Mesenchymal stem cell (in vitro differentiated cells and primary cell): ENCODE measurements at regions not wholly inside any gene's neighbourhood (a gene's known extent, or its start where the extent isn't known, plus 50 kb on each side); places are given as distances from the start of the nearest gene placed in this dataset.

Source experiments
- DNase-seq: peaks from one replicate; pipeline ENCODE4 v3.0.0-alpha.2; 2013
- H2AFZ ChIP-seq: one replicate; pipeline ENCODE4 v1.6.1; 2013; ENCODE audit warnings: low read depth, mild to moderate bottlenecking, control low read depth, inconsistent platforms, low read length, moderate library complexity
- H2AK5ac ChIP-seq: 2 replicates; pipeline ENCODE4 v1.6.1; 2013; ENCODE audit warnings: low read length, moderate library complexity, mild to moderate bottlenecking, inconsistent platforms; ENCODE audit not compliant: severe bottlenecking
- H2BK120ac ChIP-seq: one replicate; pipeline ENCODE4 v1.6.1; 2013; ENCODE audit warnings: low read depth, mild to moderate bottlenecking, inconsistent platforms, low read length, moderate library complexity
- H2BK12ac ChIP-seq, 2 experiments: one replicate each; pipeline ENCODE4 v1.6.1; 2013; ENCODE audit warnings: inconsistent platforms in 2 of 2, low read length in 2 of 2, mild to moderate bottlenecking in 2 of 2, moderate library complexity in 2 of 2, control low read depth in 1 of 2
- H2BK15ac ChIP-seq: one replicate; pipeline ENCODE4 v1.6.1; 2013; ENCODE audit warnings: mild to moderate bottlenecking, low read depth, inconsistent platforms; ENCODE audit not compliant: poor library complexity, severe bottlenecking
- H2BK5ac ChIP-seq: 2 replicates; pipeline ENCODE4 v1.6.1; 2013; ENCODE audit warnings: low read depth, mild to moderate bottlenecking, low read length, control low read depth, inconsistent platforms; ENCODE audit not compliant: poor library complexity, severe bottlenecking
- H3K14ac ChIP-seq, 2 experiments: one replicate each; pipeline ENCODE4 v1.6.1; 2013; ENCODE audit warnings: inconsistent platforms in 2 of 2, low read length in 2 of 2, control low read depth in 1 of 2, mild to moderate bottlenecking in 1 of 2, moderate library complexity in 1 of 2
- H3K18ac ChIP-seq, 2 experiments: one replicate each; pipeline ENCODE4 v1.6.1; 2013; ENCODE audit warnings: inconsistent platforms in 2 of 2, low read length in 2 of 2, control low read depth in 1 of 2, low read depth in 1 of 2, mild to moderate bottlenecking in 1 of 2
- H3K23ac ChIP-seq, 2 experiments: one replicate each; pipeline ENCODE4 v1.6.1; 2013; ENCODE audit warnings: inconsistent platforms in 2 of 2, low read length in 2 of 2, mild to moderate bottlenecking in 2 of 2, moderate library complexity in 2 of 2, control low read depth in 1 of 2
- H3K27ac ChIP-seq: 2 replicates; pipeline ENCODE4 v1.5.1; 2013; ENCODE audit warnings: mild to moderate bottlenecking, moderate library complexity, low read length, control low read depth, inconsistent platforms; ENCODE audit not compliant: poor library complexity, severe bottlenecking
- H3K27me3 ChIP-seq, 2 experiments: 2 replicates each; pipeline versions ENCODE4 v1.6.1 to v1.7.0; 2013; ENCODE audit warnings: low read length in 2 of 2, mild to moderate bottlenecking in 2 of 2, moderate library complexity in 2 of 2, control low read depth in 1 of 2, inconsistent platforms in 1 of 2; ENCODE audit not compliant: control insufficient read depth in 1 of 2, insufficient read depth in 1 of 2
- H3K36me3 ChIP-seq, 2 experiments: 2 replicates each; pipeline versions ENCODE4 v1.6.1 to v1.7.0; 2013; ENCODE audit warnings: low read length in 2 of 2, control low read depth in 1 of 2, inconsistent platforms in 1 of 2, low read depth in 1 of 2, mild to moderate bottlenecking in 1 of 2; ENCODE audit not compliant: insufficient read depth in 2 of 2, control insufficient read depth in 1 of 2
- H3K4ac ChIP-seq, 2 experiments: one replicate each; pipeline ENCODE4 v1.6.1; 2013; ENCODE audit warnings: inconsistent platforms in 2 of 2, low read length in 2 of 2, mild to moderate bottlenecking in 2 of 2, moderate library complexity in 2 of 2, control low read depth in 1 of 2, low read depth in 1 of 2
- H3K4me1 ChIP-seq: 2 replicates; pipeline ENCODE4 v1.6.1; 2013; ENCODE audit warnings: low read depth, low read length, control low read depth; ENCODE audit not compliant: control insufficient read depth, insufficient read depth
- H3K4me2 ChIP-seq: 2 replicates; pipeline ENCODE4 v1.6.1; 2013; ENCODE audit warnings: low read length, mild to moderate bottlenecking, inconsistent platforms; ENCODE audit not compliant: poor library complexity, severe bottlenecking
- H3K4me3 ChIP-seq, 2 experiments: 2 replicates each; pipeline versions ENCODE4 v1.5.1 to v1.7.0; 2013; ENCODE audit warnings: low read length in 2 of 2, mild to moderate bottlenecking in 2 of 2, control low read depth in 1 of 2, low read depth in 1 of 2; ENCODE audit not compliant: insufficient read depth in 1 of 2
- H3K79me1 ChIP-seq: replicated peaks from 2 replicates; pipeline ENCODE4 v1.6.1; 2013; ENCODE audit warnings: mild to moderate bottlenecking, control low read depth, low read length, inconsistent platforms; ENCODE audit not compliant: poor library complexity, severe bottlenecking
- H3K9ac ChIP-seq: 2 replicates; pipeline ENCODE4 v1.7.0; 2013; ENCODE audit warnings: mild to moderate bottlenecking, low read length, moderate library complexity
- H3K9me3 ChIP-seq: 2 replicates; pipeline ENCODE4 v1.7.0; 2013; ENCODE audit warnings: mild to moderate bottlenecking, low read length; ENCODE audit not compliant: control insufficient read depth
- H4K8ac ChIP-seq: one replicate; pipeline ENCODE4 v1.6.1; 2013; ENCODE audit warnings: inconsistent platforms, mild to moderate bottlenecking, low read length, moderate library complexity
- H4K91ac ChIP-seq: one replicate; pipeline ENCODE4 v1.6.1; 2013; ENCODE audit warnings: mild to moderate bottlenecking, low read length, inconsistent platforms
- WGBS: methylation state at CpG from one replicate; pipeline ENCODE4 v1.1.7; 2013; ENCODE audit warnings: mixed read lengths; 5-methylcytosine and 5-hydroxymethylcytosine counted together

DNA sequence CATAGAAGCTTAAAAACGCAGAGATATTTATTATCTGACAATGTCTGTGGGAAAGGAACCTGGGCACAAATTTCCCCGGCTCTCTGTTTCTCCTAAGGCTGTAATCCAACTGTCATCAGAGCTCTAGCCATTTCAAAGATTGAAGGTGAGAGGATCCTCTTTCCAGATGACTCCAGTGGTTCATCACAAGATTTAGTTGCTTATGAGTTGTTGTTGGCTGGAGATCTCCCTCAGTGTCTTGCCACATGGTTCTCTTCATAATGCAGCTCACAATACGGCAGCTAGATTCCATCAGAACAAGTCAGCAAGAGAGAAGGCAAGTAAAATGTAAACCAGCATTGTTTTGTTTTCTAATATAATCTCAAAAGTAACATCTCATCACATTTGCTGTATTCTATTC is 369.4 kb downstream of the GASK1B start:
- Histone ChIP-seq H3K4ac (no peak overlapping the region), H3K36me3 (no peaks in the 10 kb centered on the region), H3K79me1 (no peaks in the 10 kb centered on the region), H3K18ac (no peak overlapping the region), H3K27ac (no peak overlapping the region), H2AFZ (no peak overlapping the region), H3K9ac (no peak overlapping the region), H4K91ac (no peak overlapping the region), H2BK12ac (no peak overlapping the region), H3K4me2 (no peak overlapping the region), H2BK120ac (no peak overlapping the region), H3K4me1 (no peaks in the 10 kb centered on the region), H3K14ac (no peak overlapping the region), H2AK5ac (no peak overlapping the region), H4K8ac (no peak overlapping the region), H2BK5ac (no peak overlapping the region), H3K4me3 (no peak overlapping the region), H3K23ac (no peak overlapping the region), H2BK15ac (no peak overlapping the region), H3K9me3 (no peaks in the 10 kb centered on the region), H3K27me3 (no peaks in the 10 kb centered on the region)
- no peak for DNase-seq
- WGBS = 60% methylated on average over 2 of the region's 3 CpGs

DNA sequence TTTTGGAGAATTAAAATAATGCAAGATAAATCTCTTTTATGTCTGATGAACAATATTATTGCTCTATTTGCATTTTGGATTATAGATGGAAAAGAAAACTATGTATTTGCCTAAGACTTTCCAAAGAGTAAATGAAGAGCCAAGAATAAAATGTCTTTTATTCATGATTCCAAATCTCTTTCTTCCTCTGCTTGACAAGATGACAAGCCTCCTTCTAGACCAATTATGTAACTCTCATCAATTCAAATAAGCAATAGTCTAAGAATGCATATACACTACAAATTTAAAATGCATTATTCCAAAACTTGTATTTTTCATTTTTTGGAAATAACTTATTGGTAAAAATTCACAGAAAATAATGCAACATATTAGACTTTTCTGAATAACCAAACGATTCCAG is 377.3 kb downstream of the GASK1B start:
- no peak overlapping the region for H3K4me3 ChIP-seq
- H3K36me3 ChIP-seq = no peaks in the 10 kb centered on the region
- no peak overlapping the region for H2BK15ac ChIP-seq
- H3K14ac ChIP-seq = no peak overlapping the region
- no peak overlapping the region for H2BK120ac ChIP-seq
- H3K79me1 ChIP-seq = no peaks in the 10 kb centered on the region
- no peak overlapping the region for H3K18ac ChIP-seq
- H2AK5ac ChIP-seq = no peak overlapping the region
- no peak for DNase-seq
- H4K91ac ChIP-seq = no peak overlapping the region
- no peaks in the 10 kb centered on the region for H3K9me3 ChIP-seq
- WGBS = 60% methylated on average over 1 of the region's 1 CpG
- no peak overlapping the region for H3K23ac ChIP-seq
- H2AFZ ChIP-seq = no peak overlapping the region
- H3K9ac ChIP-seq = no peak overlapping the region
- H3K4ac ChIP-seq = no peak overlapping the region
- no peaks in the 10 kb centered on the region for H3K4me1 ChIP-seq
- no peak overlapping the region for H4K8ac ChIP-seq
- H2BK5ac ChIP-seq = no peak overlapping the region
- H2BK12ac ChIP-seq = no peak overlapping the region
- H3K4me2 ChIP-seq = no peak overlapping the region
- no peaks in the 10 kb centered on the region for H3K27me3 ChIP-seq
- no peak overlapping the region for H3K27ac ChIP-seq

DNA sequence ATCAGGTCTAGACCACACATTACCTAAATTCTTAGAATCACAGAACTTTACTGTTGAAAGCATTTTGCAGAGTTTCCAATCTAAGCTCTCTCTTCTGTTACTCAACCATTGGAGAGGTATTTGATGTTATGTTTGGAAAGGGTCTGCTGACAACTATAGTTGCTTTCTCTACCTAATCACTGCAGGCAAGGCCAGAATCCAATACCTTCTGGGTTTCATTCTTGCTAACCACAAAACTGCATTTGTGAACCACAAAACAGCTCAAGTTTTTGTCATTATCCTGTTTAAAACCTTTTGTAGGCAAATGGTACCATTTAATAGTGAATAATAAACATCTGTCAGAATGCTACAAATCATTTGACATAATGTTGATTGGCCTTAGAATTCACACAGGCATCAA is 380.1 kb downstream of the GASK1B start:
- Histone ChIP-seq H2BK15ac (no peak overlapping the region), H4K8ac (no peak overlapping the region), H4K91ac (no peak overlapping the region), H3K14ac (no peak overlapping the region), H3K23ac (no peak overlapping the region), H3K4ac (no peak overlapping the region), H2AK5ac (no peak overlapping the region), H2BK120ac (no peak overlapping the region), H3K18ac (no peak overlapping the region), H3K27me3 (no peaks in the 10 kb centered on the region), H3K27ac (no peak overlapping the region), H3K4me2 (no peak overlapping the region), H3K36me3 (no peaks in the 10 kb centered on the region), H3K4me1 (no peaks in the 10 kb centered on the region), H2BK5ac (no peak overlapping the region), H3K79me1 (no peaks in the 10 kb centered on the region), H3K9me3 (no peaks in the 10 kb centered on the region), H3K9ac (no peak overlapping the region), H2AFZ (no peak overlapping the region), H2BK12ac (no peak overlapping the region), H3K4me3 (no peak overlapping the region)
- DNase-seq = no peak

DNA sequence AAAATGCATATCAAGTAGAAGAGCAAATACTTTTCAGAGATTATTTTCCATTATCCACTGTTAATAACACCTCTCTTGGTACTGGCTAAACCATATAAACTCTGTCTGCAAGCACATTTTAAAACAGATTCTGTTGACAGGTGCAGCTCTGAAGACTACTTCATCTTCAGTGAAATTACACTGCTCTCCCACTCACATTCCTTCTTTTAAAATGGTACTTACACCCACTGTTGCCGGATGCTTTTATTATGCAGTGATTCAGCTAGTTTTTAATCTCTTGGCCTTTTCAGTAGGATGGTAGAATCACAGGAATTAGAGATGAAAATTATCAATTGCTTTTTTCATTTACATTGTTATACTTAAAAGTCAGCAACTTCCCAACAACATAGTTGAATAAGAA is 381.6 kb downstream of the GASK1B start:
- Histone ChIP-seq H4K91ac (no peak overlapping the region), H3K14ac (no peak overlapping the region), H3K27ac (no peak overlapping the region), H3K27me3 (no peaks in the 10 kb centered on the region), H2BK12ac (no peak overlapping the region), H2AK5ac (no peak overlapping the region), H3K4ac (no peak overlapping the region), H3K79me1 (no peaks in the 10 kb centered on the region), H3K4me1 (no peaks in the 10 kb centered on the region), H2AFZ (no peak overlapping the region), H3K23ac (no peak overlapping the region), H4K8ac (no peak overlapping the region), H3K9ac (no peak overlapping the region), H2BK120ac (no peak overlapping the region), H3K9me3 (no peaks in the 10 kb centered on the region), H3K18ac (no peak overlapping the region), H2BK15ac (no peak overlapping the region), H3K4me2 (no peak overlapping the region), H3K36me3 (no peaks in the 10 kb centered on the region), H3K4me3 (no peak overlapping the region), H2BK5ac (no peak overlapping the region)
- DNase-seq = no peak
- no CpG with 5 or more reads among the region's 1 CpG for WGBS
